Gastroesophageal sphincter (tissue), 3 donors: ENCODE measurements at regions not wholly inside any gene's neighbourhood (a gene's known extent, or its start where the extent isn't known, plus 50 kb on each side); places are given as distances from the start of the nearest gene placed in this dataset.

Source experiments
- CTCF ChIP-seq, 4 experiments: fragments of 200-600 bp in 2 of 4; fragments of 450-650 bp in 2 of 4; sonication (generic) in 1 of 4; IDR thresholded peaks; one replicate each; pipeline ENCODE4 v1.5.1; 2017 to 2019; ENCODE audit warnings: antibody characterized with exemption in 4 of 4, mild to moderate bottlenecking in 2 of 4, moderate library complexity in 2 of 4
- POLR2A ChIP-seq, 2 donors: fragments of 450-650 bp; IDR thresholded peaks; one replicate each; pipeline ENCODE4 v1.6.1; 2017; ENCODE audit warnings: antibody characterized with exemption in 2 of 2, mild to moderate bottlenecking in 2 of 2, moderate library complexity in 1 of 2

- TF ChIP-seq CTCF (IDR thresholded peaks at IDR 0.05) (no peak), POLR2A (IDR thresholded peaks at IDR 0.05) (no peak)
Measured at GRCh38 chr3:73203633-73204032, 142.2 kb downstream of the EBLN2 start.
